Activated naive CD4-positive, alpha-beta T cell treated with anti-CD3 and anti-CD28 coated beads, Interleukin-2, amount 50 U/mL, for 72 hours (primary cell): ENCODE measurements at regions not wholly inside any gene's neighbourhood (a gene's known extent, or its start where the extent isn't known, plus 50 kb on each side); places are given as distances from the start of the nearest gene placed in this dataset.

Experiments used
- ATAC-seq, 2 donors: fragments of 150-1000 bp; cut with Tn5 transposase; 2 replicates each; pipeline ENCODE4 v1.10.0; 2021; ENCODE audit warnings: mild to moderate bottlenecking in 2 of 2, moderate library complexity in 2 of 2
- DNase-seq, 2 donors: peaks; one replicate each; pipeline ENCODE4 v3.0.0; 2021 to 2022; ENCODE audit warnings: low spot score in 2 of 2
- H3K27ac Mint-ChIP-seq, 2 donors: one replicate each; pipeline ENCODE4 v1.8.0; 2022; ENCODE audit warnings: mild to moderate bottlenecking in 2 of 2, mixed read lengths in 2 of 2
- H3K36me3 Mint-ChIP-seq, 2 donors: one replicate each; pipeline ENCODE4 v1.8.0; 2022; ENCODE audit warnings: mixed read lengths in 2 of 2
- H3K9me3 Mint-ChIP-seq, 2 donors: one replicate each; pipeline ENCODE4 v1.8.0; 2022; ENCODE audit warnings: mixed read lengths in 2 of 2

DNA sequence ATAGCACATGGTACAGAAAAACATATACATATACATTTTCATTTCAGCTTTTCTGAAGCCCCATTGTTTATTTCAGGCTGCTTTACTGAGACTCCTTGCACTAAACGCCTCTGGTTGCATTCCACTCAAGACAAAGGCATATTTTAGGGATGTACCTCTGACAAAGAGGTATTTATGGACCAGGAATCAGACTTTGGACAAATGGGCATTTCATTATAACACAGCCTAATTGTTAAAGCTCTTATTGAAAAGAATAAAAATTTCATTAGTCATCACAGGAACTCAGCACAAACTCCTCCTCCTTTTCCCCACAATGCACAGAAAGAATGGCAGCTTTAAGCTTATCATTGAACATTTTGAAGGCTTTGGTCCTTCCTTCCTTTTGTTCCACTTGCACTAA is 62.9 kb upstream of the UGT8 start:
- no peak overlapping the region for H3K27ac Mint-ChIP-seq
- ATAC-seq (no peak), DNase-seq (no peak)
- no peaks in the 10 kb centered on the region for H3K36me3 Mint-ChIP-seq
- H3K9me3 Mint-ChIP-seq: peaks cover 0 to 3% of the 10 kb centered on the region in 2 donors

GRCh38 chr4:114537352-114537751 is 61.3 kb upstream of the UGT8 start:
- no peak overlapping the region for H3K27ac Mint-ChIP-seq
- peaks cover 0 to 3% of the 10 kb centered on the region in 2 donors for H3K9me3 Mint-ChIP-seq
- DNase-seq (no peak), ATAC-seq (no peak)
- no peaks in the 10 kb centered on the region for H3K36me3 Mint-ChIP-seq

DNA sequence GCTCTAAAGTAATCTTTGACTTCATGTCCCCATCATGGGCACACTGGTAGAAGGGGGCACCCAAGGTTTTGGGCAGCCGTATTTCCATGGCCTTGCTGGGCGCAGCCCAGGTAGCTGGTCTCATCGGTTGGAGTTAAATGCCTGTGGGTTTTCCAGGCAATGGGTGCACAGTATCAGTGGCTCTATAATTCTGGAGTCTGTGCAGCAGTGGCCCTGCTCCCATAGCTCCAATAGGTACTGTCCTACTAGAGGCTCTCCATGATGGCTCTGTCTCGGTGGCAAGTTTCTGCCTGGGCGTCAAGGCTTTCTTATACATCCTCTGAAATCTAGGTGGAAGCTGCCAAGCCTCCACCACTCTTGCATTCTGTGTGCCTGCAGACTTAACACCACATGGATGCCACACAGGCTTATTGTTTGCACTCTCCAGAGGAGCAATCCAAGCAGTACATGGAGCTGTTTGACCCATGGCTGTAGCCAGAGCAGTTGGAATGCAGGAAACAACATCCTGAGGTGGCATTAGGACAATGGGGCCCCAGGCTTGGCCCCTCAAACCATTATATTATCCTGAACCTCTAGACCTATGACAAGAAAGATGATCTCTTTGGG is 60.5 kb upstream of the UGT8 start:
- ATAC-seq: peak; percentile 45 to 65
- H3K36me3 Mint-ChIP-seq: no peaks in the 10 kb centered on the region
- DNase-seq: no peak
- H3K9me3 Mint-ChIP-seq: peaks cover 0 to 3% of the 10 kb centered on the region in 2 donors
- no peak overlapping the region for H3K27ac Mint-ChIP-seq

DNA sequence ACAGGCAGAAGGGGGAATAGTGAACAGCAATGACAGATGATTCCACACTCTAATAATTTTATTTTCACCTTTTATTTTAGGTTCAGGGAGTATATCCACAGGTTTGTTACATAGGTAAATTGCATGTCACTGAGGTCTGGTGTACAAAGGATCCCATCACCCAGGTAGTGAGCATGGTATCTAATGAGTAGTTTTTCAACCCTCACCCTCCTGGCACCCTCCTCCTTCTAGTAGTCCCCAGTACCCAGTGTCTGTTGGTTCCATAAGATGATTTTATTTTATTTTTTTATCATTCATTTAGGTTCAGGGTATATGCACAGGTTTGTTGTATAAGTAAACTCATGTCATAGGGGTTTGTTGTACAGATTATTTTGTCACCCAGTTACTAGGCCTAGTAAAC is 58.6 kb upstream of the UGT8 start:
- no peaks in the 10 kb centered on the region for H3K36me3 Mint-ChIP-seq
- ATAC-seq: peak; percentile 56 to 69
- peak overlapping the region in 1 of 2 donors; percentile 7 for H3K27ac Mint-ChIP-seq
- no peak for DNase-seq
- peaks cover 0 to 3% of the 10 kb centered on the region in 2 donors for H3K9me3 Mint-ChIP-seq

DNA sequence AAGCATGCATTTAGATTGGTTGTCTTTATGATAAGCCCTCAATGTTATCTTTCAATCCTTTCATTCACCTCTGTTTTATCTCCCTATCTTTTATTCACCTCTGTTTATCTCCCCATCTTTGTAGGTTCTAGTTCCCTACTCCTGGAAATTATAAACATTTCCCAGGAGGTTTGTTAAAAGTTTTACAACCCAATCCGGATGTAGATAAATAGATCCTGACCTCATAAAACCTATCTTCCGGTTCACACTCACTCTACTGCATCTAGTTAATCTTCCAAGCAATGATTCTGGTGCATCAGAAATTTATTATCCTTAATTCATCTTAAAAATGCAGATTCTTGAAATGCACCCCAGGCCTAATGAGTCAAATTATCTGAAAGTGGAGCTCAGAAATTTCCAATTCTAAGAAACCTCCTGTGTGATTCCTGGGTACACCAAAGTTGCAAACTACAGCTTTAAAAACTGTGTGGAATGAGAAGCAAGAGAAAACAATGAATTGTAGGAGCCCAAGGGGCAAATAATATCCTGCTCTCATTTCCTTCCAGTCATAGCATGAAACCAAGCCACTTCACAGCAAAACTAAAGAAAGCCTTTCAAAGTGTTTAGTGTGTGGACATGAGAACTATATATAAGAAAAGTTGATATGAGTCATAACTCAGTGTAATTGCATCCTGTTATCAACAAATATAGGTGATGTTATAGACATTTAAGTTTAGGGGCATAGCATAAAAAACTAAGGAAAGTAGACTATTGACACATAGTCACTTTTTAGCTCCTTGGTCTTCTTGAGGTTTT is 51.1 kb upstream of the UGT8 start:
- DNase-seq: no peak
- H3K27ac Mint-ChIP-seq: no peak overlapping the region

More for the DNA sequence above, 51.1 kb upstream of the UGT8 start:
- peak in 1 of 2 donors; percentile 70 for ATAC-seq
- Mint-ChIP-seq H3K9me3 (peaks cover 0 to 3% of the 10 kb centered on the region in 2 donors), H3K36me3 (peaks cover 7 to 9% of the 10 kb centered on the region in 2 donors)
